ENCODE measurements at regions not wholly inside any gene's neighbourhood (a gene's known extent, or its start where the extent isn't known, plus 50 kb on each side); places are given as distances from the start of the nearest gene placed in this dataset.
"Not testable (repeated sequence)": the region's sequence is repeated elsewhere in the genome, so short reads cannot be mapped to it uniquely, and the experiment has no call there.

GRCh38 chr9:95729046-95729445, 146.4 kb upstream of the ERCC6L2 start:
- DNase-seq = no peak

- DNase-seq = no peak
Measured at GRCh38 chr9:95727947-95728520, 147.5 kb upstream of the ERCC6L2 start.

GRCh38 chr9:95726756-95727155, 148.7 kb upstream of the ERCC6L2 start:
- DNase-seq = peak; percentile 44

- DNase-seq = no peak
Measured at GRCh38 chr9:95725045-95725444, 150.4 kb upstream of the ERCC6L2 start.

- no peak for DNase-seq
Measured at GRCh38 chr9:95724253-95724991, 151.1 kb upstream of the ERCC6L2 start.

GRCh38 chr9:95722141-95722540, 153.3 kb upstream of the ERCC6L2 start:
- DNase-seq = no peak

- DNase-seq = no peak
Measured at GRCh38 chr9:95721061-95721531, 154.4 kb upstream of the ERCC6L2 start.

GRCh38 chr9:95720496-95720895, 155.0 kb upstream of the ERCC6L2 start:
- DNase-seq = no peak

- no peak for DNase-seq
Measured at GRCh38 chr9:95719354-95719753, 156.1 kb upstream of the ERCC6L2 start.

- DNase-seq = no peak
Measured at GRCh38 chr9:95718263-95718662, 157.2 kb upstream of the ERCC6L2 start.

GRCh38 chr9:95715868-95716435, 159.5 kb upstream of the ERCC6L2 start:
- DNase-seq = no peak

GRCh38 chr9:95710446-95710845, 165.0 kb upstream of the ERCC6L2 start:
- DNase-seq = no peak

GRCh38 chr9:95696701-95697100, 178.8 kb upstream of the ERCC6L2 start:
- DNase-seq = no peak

- no peak for DNase-seq
Measured at GRCh38 chr9:95691435-95691834, 174.7 kb upstream of the PTCH1 start.

GRCh38 chr9:95689669-95690068, 172.9 kb upstream of the PTCH1 start:
- DNase-seq = no peak

- DNase-seq = no peak
Measured at GRCh38 chr9:95684516-95684915, 167.7 kb upstream of the PTCH1 start.

GRCh38 chr9:95680306-95680705, 163.5 kb upstream of the PTCH1 start:
- not testable (repeated sequence) for DNase-seq

- no peak for DNase-seq
Measured at GRCh38 chr9:95679874-95680273, 163.1 kb upstream of the PTCH1 start.

- no peak for DNase-seq
Measured at GRCh38 chr9:95678759-95679158, 162.0 kb upstream of the PTCH1 start.

- DNase-seq = no peak
Measured at GRCh38 chr9:95670122-95670521, 153.4 kb upstream of the PTCH1 start.

GRCh38 chr9:95669253-95669652, 152.5 kb upstream of the PTCH1 start:
- no peak for DNase-seq

GRCh38 chr9:95667789-95668188, 151.0 kb upstream of the PTCH1 start:
- DNase-seq = no peak

- DNase-seq = no peak
Measured at GRCh38 chr9:95666785-95667155, 150.0 kb upstream of the PTCH1 start.

- DNase-seq = no peak
Measured at GRCh38 chr9:95666096-95666784, 149.5 kb upstream of the PTCH1 start.
